Calu3 (cell line): ENCODE measurements at regions not wholly inside any gene's neighbourhood (a gene's known extent, or its start where the extent isn't known, plus 50 kb on each side); places are given as distances from the start of the nearest gene placed in this dataset.
"Not testable (repeated sequence)": the region's sequence is repeated elsewhere in the genome, so short reads cannot be mapped to it uniquely, and the experiment has no call there.

Experiments used
- BruUV-seq: library from RNA; stranded (reverse); fragments of 400-500 nt; replicated peaks from 2 replicates; lab custom pipeline; 2021; lab: Mats Ljungman, UMichigan
- CTCF ChIA-PET: fragments of 300-600 bp; sonication (Branson Sonifier 250); formaldehyde crosslinking; loops from one replicate; lab custom pipeline; 2022; ENCODE audit warnings: antibody characterized with exemption; lab: Charles Lee
- DNase-seq: peaks from one replicate; pipeline ENCODE4 v3.0.0; 2022
- H3K27ac Mint-ChIP-seq: one replicate; pipeline ENCODE4 v1.8.0; 2022; ENCODE audit warnings: mixed read lengths; ENCODE audit not compliant: unreplicated experiment
- H3K27me3 Mint-ChIP-seq: one replicate; pipeline ENCODE4 v1.8.0; 2022; ENCODE audit warnings: mixed read lengths; ENCODE audit not compliant: unreplicated experiment
- H3K36me3 Mint-ChIP-seq: one replicate; pipeline ENCODE4 v1.8.0; 2022; ENCODE audit warnings: mild to moderate bottlenecking, moderate library complexity, mixed read lengths; ENCODE audit not compliant: insufficient read depth, unreplicated experiment
- H3K4me1 Mint-ChIP-seq: one replicate; pipeline ENCODE4 v1.8.0; 2022; ENCODE audit warnings: mild to moderate bottlenecking, low read depth, mixed read lengths; ENCODE audit not compliant: unreplicated experiment
- H3K4me3 Mint-ChIP-seq: one replicate; pipeline ENCODE4 v1.8.0; 2022; ENCODE audit warnings: mild to moderate bottlenecking, low read depth, moderate library complexity, mixed read lengths; ENCODE audit not compliant: unreplicated experiment
- H3K9me3 Mint-ChIP-seq: one replicate; pipeline ENCODE4 v1.8.0; 2022; ENCODE audit warnings: low read depth, mixed read lengths; ENCODE audit not compliant: unreplicated experiment
- CTCF ChIP-seq: fragments of 200-600 bp; IDR thresholded peaks from one replicate; pipeline ENCODE4 v1.8.0; 2022; ENCODE audit warnings: antibody characterized with exemption; ENCODE audit not compliant: unreplicated experiment
- intact Hi-C: fragments of 100-400 bp; cut with micrococcal nuclease; formaldehyde crosslinking; loops from one replicate; pipeline ENCODE4 v1.10.0; 2022; ENCODE audit not compliant: unreplicated experiment

- no peak for TF ChIP-seq CTCF
- DNase-seq, result no peak
- Mint-ChIP-seq H3K27ac (no peak overlapping the region), H3K36me3 (peaks cover 4% of the 10 kb centered on the region), H3K27me3 (no peaks in the 10 kb centered on the region), H3K4me1 (no peaks in the 10 kb centered on the region), H3K4me3 (no peak overlapping the region), H3K9me3 (no peaks in the 10 kb centered on the region)
- no TSS peak for BruUV-seq
- CTCF ChIA-PET, result no interaction called here
- intact Hi-C loops, result no loop called here
Measured at GRCh38 chr7:66564045-66564444, 64.6 kb upstream of the KCTD7 start.

GRCh38 chr7:66570179-66570578 lies 58.5 kb upstream of the KCTD7 start:
- H3K27ac Mint-ChIP-seq, H3K4me1 Mint-ChIP-seq, intact Hi-C loops, DNase-seq, BruUV-seq, CTCF ChIA-PET, H3K27me3 Mint-ChIP-seq, H3K4me3 Mint-ChIP-seq, H3K9me3 Mint-ChIP-seq: not testable (repeated sequence)
- peaks cover 12% of the 10 kb centered on the region for H3K36me3 Mint-ChIP-seq

GRCh38 chr7:66571568-66571967 lies 57.1 kb upstream of the KCTD7 start:
- Mint-ChIP-seq H3K4me3 (no peak overlapping the region), H3K4me1 (no peaks in the 10 kb centered on the region), H3K36me3 (peaks cover 8% of the 10 kb centered on the region), H3K27me3 (no peaks in the 10 kb centered on the region), H3K27ac (no peak overlapping the region), H3K9me3 (no peaks in the 10 kb centered on the region)
- TF ChIP-seq CTCF, result no peak
- no TSS peak for BruUV-seq
- no peak for DNase-seq
- CTCF ChIA-PET, result no interaction called here
- intact Hi-C loops, result no loop called here

GRCh38 chr7:66573782-66574495 lies 54.7 kb upstream of the KCTD7 start:
- intact Hi-C loops, H3K4me1 Mint-ChIP-seq, CTCF ChIA-PET, H3K27ac Mint-ChIP-seq, H3K4me3 Mint-ChIP-seq, H3K27me3 Mint-ChIP-seq, BruUV-seq, H3K9me3 Mint-ChIP-seq, DNase-seq, H3K36me3 Mint-ChIP-seq: not testable (repeated sequence)

GRCh38 chr7:66574768-66575167 lies 53.9 kb upstream of the KCTD7 start:
- H3K4me3 Mint-ChIP-seq, DNase-seq, CTCF ChIA-PET, BruUV-seq, H3K27ac Mint-ChIP-seq, H3K36me3 Mint-ChIP-seq, H3K4me1 Mint-ChIP-seq, H3K9me3 Mint-ChIP-seq, H3K27me3 Mint-ChIP-seq, intact Hi-C loops: not testable (repeated sequence)

DNA sequence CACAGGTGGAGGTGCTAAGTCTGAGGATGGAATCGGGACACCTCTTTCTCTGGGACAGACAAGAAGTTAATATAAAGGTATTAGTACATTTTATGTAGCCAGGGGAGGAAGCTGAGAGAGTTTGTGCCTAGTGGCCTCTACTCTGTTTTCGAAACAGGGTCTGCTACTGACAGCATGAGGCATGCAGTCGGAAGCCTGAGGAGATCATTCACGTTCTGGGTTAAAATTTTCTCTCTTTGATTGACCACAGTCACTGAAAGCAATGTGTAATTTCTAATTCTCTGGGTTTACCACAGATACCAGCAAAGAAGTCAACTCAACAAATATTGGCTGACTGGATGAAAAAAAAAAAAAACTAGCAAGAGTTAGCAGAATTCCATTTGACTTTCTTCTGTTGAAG lies 53.3 kb upstream of the KCTD7 start:
- no peaks in the 10 kb centered on the region for H3K4me1 Mint-ChIP-seq
- peaks cover 8% of the 10 kb centered on the region for H3K36me3 Mint-ChIP-seq
- no peak for DNase-seq
- H3K9me3 Mint-ChIP-seq, result no peaks in the 10 kb centered on the region
- intact Hi-C loops, result no loop called here
- BruUV-seq, result no TSS peak
- CTCF ChIA-PET, result no interaction called here
- TF ChIP-seq CTCF, result no peak
- H3K27me3 Mint-ChIP-seq, result no peaks in the 10 kb centered on the region
- no peak overlapping the region for H3K4me3 Mint-ChIP-seq
- H3K27ac Mint-ChIP-seq, result no peak overlapping the region
